SU-DHL-6 (cell line): ENCODE measurements at regions not wholly inside any gene's neighbourhood (a gene's known extent, or its start where the extent isn't known, plus 50 kb on each side); places are given as distances from the start of the nearest gene placed in this dataset.

Experiments used
- H2AFZ ChIP-seq: fragments of 200-600 bp; sonication (generic); 2 replicates; pipeline ENCODE4 v1.6.1; 2014; ENCODE audit warnings: low read depth, mild to moderate bottlenecking, moderate library complexity, mixed read lengths, antibody characterized with exemption, low read length; ENCODE audit not compliant: severe bottlenecking
- H3F3A ChIP-seq: fragments of 200-600 bp; shearing (Covaris generic); 2 replicates; pipeline ENCODE4 v1.6.0; 2016; ENCODE audit warnings: antibody characterized with exemption, mild to moderate bottlenecking; ENCODE audit not compliant: insufficient read depth
- H3K27ac ChIP-seq: fragments of 200-600 bp; sonication (generic); 2 replicates; pipeline ENCODE4 v1.5.1; 2016; ENCODE audit warnings: low read depth, mild to moderate bottlenecking, low read length, moderate library complexity, mixed read lengths
- H3K27me3 ChIP-seq: fragments of 200-600 bp; sonication (generic), shearing (Covaris generic); 2 replicates; pipeline ENCODE4 v1.6.0; 2014; ENCODE audit warnings: mild to moderate bottlenecking, low read length
- H3K36me3 ChIP-seq: fragments of 200-600 bp; sonication (generic); 2 replicates; pipeline ENCODE4 v1.6.1; 2014; ENCODE audit warnings: mild to moderate bottlenecking, low read length, mixed read lengths
- H3K4me2 ChIP-seq: fragments of 300-600, 200-600 bp; shearing (Covaris generic), sonication (generic); 2 replicates; pipeline ENCODE4 v1.6.0; 2014; ENCODE audit warnings: low read length, low read depth, mild to moderate bottlenecking; ENCODE audit not compliant: poor library complexity, severe bottlenecking
- H3K4me3 ChIP-seq: fragments of 200-600 bp; sonication (generic); 2 replicates; pipeline ENCODE4 v1.5.1; 2014; ENCODE audit warnings: antibody characterized with exemption, low read length, mild to moderate bottlenecking, mixed read lengths; ENCODE audit not compliant: insufficient read depth, poor library complexity, severe bottlenecking
- H3K79me2 ChIP-seq: fragments of 200-600 bp; sonication (generic); 2 replicates; pipeline ENCODE4 v1.6.1; 2014; ENCODE audit warnings: mild to moderate bottlenecking, low read length, moderate library complexity; ENCODE audit not compliant: insufficient read depth
- H3K9ac ChIP-seq: fragments of 200-600 bp; sonication (generic); 2 replicates; pipeline ENCODE4 v1.7.0; 2014; ENCODE audit warnings: mild to moderate bottlenecking, low read length
- H3K9me2 ChIP-seq: fragments of 200-600 bp; sonication (generic); replicated peaks from 2 replicates; pipeline ENCODE4 v1.6.1; 2014; ENCODE audit warnings: low read length; ENCODE audit not compliant: insufficient read depth
- H3K9me3 ChIP-seq: fragments of 200-600 bp; sonication (generic); 2 replicates; pipeline ENCODE4 v1.6.1; 2014; ENCODE audit warnings: low read length, mixed read lengths; ENCODE audit not compliant: insufficient read depth
- H4K20me1 ChIP-seq: fragments of 200-600 bp; sonication (generic); 2 replicates; pipeline ENCODE4 v1.6.1; 2014; ENCODE audit warnings: low read depth, mild to moderate bottlenecking, antibody characterized with exemption, low read length, moderate library complexity, mixed read lengths
- EZH2phosphoT487 ChIP-seq: fragments of 200-600 bp; sonication (generic), shearing (Covaris generic); conservative IDR thresholded peaks from 2 replicates; pipeline ENCODE4 v1.6.1; 2018; ENCODE audit warnings: mild to moderate bottlenecking, antibody characterized with exemption, low read length, moderate library complexity, mixed read lengths
- TF ChIP-seq, protein P1 (sequence below): fragments of 200-600 bp; sonication (generic); IDR thresholded peaks from one replicate; pipeline ENCODE4 v1.5.1; 2017; ENCODE audit warnings: antibody characterized with exemption, mild to moderate bottlenecking, low read length, moderate library complexity; ENCODE audit not compliant: insufficient read depth, poor library complexity, severe bottlenecking

DNA sequence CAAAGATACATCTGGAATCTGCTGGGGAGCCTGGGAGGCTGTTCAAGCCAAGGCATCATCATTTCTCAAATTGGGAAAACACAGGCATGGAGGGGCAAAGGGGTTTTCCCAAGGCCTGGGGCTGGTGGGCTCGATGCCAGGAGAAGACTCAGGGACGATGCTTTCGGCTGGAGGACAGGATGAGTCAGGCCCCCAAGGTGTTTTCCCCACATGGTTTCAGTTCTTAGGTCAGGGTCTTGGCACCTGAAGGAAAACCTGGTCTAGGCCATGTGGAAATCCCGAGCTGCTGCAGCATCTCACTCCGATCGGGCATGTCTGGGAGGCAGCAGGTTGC is 348.1 kb downstream of the CDC5L start:
- no peaks in the 10 kb centered on the region for H3F3A ChIP-seq
- no peaks in the 10 kb centered on the region for H3K27me3 ChIP-seq
- no peak overlapping the region for H3K4me3 ChIP-seq
- H3K9me3 ChIP-seq, result no peaks in the 10 kb centered on the region
- no peak overlapping the region for H2AFZ ChIP-seq
- no peak overlapping the region for H3K27ac ChIP-seq
- H3K4me2 ChIP-seq, result no peak overlapping the region
- H3K36me3 ChIP-seq, result no peaks in the 10 kb centered on the region
- no peaks in the 10 kb centered on the region for H3K79me2 ChIP-seq
- no peaks in the 10 kb centered on the region for H4K20me1 ChIP-seq
- H3K9me2 ChIP-seq, result no peaks in the 10 kb centered on the region
- no peak overlapping the region for H3K9ac ChIP-seq
- no peak for TF ChIP-seq EZH2phosphoT487
- TF ChIP-seq, protein P1, sequence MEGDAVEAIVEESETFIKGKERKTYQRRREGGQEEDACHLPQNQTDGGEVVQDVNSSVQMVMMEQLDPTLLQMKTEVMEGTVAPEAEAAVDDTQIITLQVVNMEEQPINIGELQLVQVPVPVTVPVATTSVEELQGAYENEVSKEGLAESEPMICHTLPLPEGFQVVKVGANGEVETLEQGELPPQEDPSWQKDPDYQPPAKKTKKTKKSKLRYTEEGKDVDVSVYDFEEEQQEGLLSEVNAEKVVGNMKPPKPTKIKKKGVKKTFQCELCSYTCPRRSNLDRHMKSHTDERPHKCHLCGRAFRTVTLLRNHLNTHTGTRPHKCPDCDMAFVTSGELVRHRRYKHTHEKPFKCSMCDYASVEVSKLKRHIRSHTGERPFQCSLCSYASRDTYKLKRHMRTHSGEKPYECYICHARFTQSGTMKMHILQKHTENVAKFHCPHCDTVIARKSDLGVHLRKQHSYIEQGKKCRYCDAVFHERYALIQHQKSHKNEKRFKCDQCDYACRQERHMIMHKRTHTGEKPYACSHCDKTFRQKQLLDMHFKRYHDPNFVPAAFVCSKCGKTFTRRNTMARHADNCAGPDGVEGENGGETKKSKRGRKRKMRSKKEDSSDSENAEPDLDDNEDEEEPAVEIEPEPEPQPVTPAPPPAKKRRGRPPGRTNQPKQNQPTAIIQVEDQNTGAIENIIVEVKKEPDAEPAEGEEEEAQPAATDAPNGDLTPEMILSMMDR, result no peak

DNA sequence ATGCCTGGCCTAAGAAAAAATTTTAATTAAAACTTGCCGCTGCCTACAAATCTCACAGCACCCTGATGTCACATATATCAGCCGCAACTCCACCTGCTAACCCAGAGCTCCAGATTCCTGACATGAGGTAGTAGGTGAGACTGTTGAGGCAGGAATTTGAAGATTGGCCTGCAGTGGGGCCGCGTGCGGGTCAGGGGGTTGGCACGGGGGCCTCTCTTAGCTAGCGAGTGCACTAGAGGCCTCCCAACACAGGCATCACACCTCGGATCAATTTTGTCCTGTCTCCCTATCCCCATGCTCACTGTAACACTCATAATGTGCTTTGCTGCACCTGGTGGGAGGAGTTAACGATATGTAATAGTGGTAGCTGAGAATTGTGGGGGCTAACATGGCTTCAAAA is 349.8 kb downstream of the CDC5L start:
- no peaks in the 10 kb centered on the region for H4K20me1 ChIP-seq
- H3K4me3 ChIP-seq, result no peak overlapping the region
- H3K36me3 ChIP-seq, result no peaks in the 10 kb centered on the region
- H3K27ac ChIP-seq, result no peak overlapping the region
- no peaks in the 10 kb centered on the region for H3K9me2 ChIP-seq
- no peak overlapping the region for H3K4me2 ChIP-seq
- H3K79me2 ChIP-seq, result no peaks in the 10 kb centered on the region
- no peak overlapping the region for H2AFZ ChIP-seq
- H3K27me3 ChIP-seq, result no peaks in the 10 kb centered on the region
- TF ChIP-seq, protein P1, result no peak
- TF ChIP-seq EZH2phosphoT487, result no peak
- no peaks in the 10 kb centered on the region for H3F3A ChIP-seq
- H3K9ac ChIP-seq, result no peak overlapping the region
- no peaks in the 10 kb centered on the region for H3K9me3 ChIP-seq

DNA sequence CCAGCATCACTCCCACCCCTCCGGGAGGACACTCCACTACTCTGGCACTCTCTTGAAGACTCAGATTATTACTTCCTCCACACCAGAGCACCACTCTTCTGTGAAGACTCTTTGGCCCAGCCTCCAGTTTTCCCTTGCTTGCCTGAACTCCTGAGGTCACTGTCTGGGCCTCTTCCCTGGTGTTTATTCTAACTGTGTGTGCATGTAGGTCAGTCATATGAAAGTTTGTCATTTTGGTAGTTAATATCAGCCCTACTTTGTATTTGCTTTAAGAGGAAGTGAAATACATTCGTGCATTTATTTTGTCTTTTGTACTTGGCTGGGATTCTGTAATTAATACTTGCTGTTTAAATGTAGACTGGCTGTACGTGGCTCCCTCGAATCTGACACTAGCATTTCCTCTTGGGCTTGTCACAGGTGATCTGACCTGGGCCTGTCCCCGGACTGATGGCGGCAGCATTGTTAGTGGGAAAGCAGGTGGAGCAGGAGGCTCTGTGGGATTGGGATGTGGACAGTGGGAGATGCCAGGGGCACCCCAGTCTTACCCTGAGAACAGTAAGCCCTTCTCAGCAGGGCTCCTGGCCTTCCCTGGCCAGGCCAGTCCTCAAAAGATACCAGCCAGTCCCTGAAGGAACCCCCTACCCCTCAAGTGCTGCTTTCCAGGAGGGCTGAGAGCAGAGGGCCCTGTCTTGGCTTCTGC is 350.5 kb downstream of the CDC5L start:
- Histone ChIP-seq H3F3A (no peaks in the 10 kb centered on the region), H3K27me3 (no peaks in the 10 kb centered on the region), H3K79me2 (no peaks in the 10 kb centered on the region), H3K9ac (no peak overlapping the region), H3K4me2 (no peak overlapping the region), H4K20me1 (no peaks in the 10 kb centered on the region), H3K27ac (no peak overlapping the region), H3K9me2 (no peaks in the 10 kb centered on the region), H3K9me3 (no peaks in the 10 kb centered on the region), H2AFZ (no peak overlapping the region), H3K36me3 (no peaks in the 10 kb centered on the region), H3K4me3 (no peak overlapping the region)
- TF ChIP-seq, protein P1, result no peak
- TF ChIP-seq EZH2phosphoT487, result no peak
